ENCODE measurements at regions not wholly inside any gene's neighbourhood (a gene's known extent, or its start where the extent isn't known, plus 50 kb on each side); places are given as distances from the start of the nearest gene placed in this dataset.

DNA sequence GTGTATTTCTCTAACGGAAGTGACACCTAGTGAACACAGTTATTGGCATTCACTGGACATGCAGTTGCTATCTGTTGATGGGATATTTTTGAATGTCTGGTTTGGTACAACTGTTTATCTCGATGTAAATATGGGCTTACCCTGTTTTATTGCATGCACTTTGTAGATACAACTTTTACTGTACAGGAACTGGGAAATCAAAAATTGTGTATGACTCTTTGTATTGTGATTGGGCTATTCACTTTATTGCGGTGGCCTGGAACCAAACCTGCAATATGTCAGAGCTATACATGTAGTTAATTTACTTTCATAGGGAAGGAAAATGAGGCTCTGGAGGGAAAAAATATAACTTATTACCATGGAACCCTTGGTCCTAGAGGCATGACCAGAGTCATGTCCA is 380.7 kb upstream of the KIRREL3 start:
- Histone ChIP-seq H2AFZ (no peak overlapping the region), H4K20me1 (replicated peaks; ENCODE audit: insufficient read depth) (no peaks in the 10 kb centered on the region), H3K79me2 (replicated peaks; ENCODE audit: insufficient read depth) (no peaks in the 10 kb centered on the region), H3K27me3 (ENCODE audit: insufficient read depth) (no peaks in the 10 kb centered on the region), H3K4me1 (ENCODE audit: insufficient read depth) (no peaks in the 10 kb centered on the region), H3F3A (replicated peaks; ENCODE audit: low read depth) (no peaks in the 10 kb centered on the region), H3K9me2 (ENCODE audit: insufficient read depth) (peaks cover 7% of the 10 kb centered on the region; the same call in 1 of the 2 replicates), H3K4me3 (no peak overlapping the region), H3K4me2 (no peak overlapping the region), H3K27ac (ENCODE audit: low read depth) (no peak overlapping the region), H3K36me3 (ENCODE audit: insufficient read depth) (no peaks in the 10 kb centered on the region)
- Mint-ChIP-seq H3K9me3 (no peaks in the 10 kb centered on the region), H3K27ac (no peak overlapping the region), H3K27me3 (ENCODE audit: insufficient read depth, low read depth, poor library complexity) (no peaks in the 10 kb centered on the region), H3K4me3 (no peak overlapping the region), H3K4me1 (no peaks in the 10 kb centered on the region), H3K36me3 (ENCODE audit: low read depth) (no peaks in the 10 kb centered on the region)
- ATAC-seq (no peak), DNase-seq (ENCODE audit: low spot score) (no peak)
- no peak for TF ChIP-seq JUNB (IDR thresholded peaks at IDR 0.05; ENCODE audit: unreplicated experiment)
- no peak for TF ChIP-seq EZH2 (IDR thresholded peaks at IDR 0.05; ENCODE audit: low read depth, unreplicated experiment)
- no peak for TF ChIP-seq ZNF114 (CRISPR knock-in tag; IDR thresholded peaks at IDR 0.05)
- TF ChIP-seq POLR2AphosphoS5 (IDR thresholded peaks at IDR 0.05; ENCODE audit: low read depth), result no peak
- no peak for TF ChIP-seq ZNF331 (CRISPR knock-in tag; IDR thresholded peaks at IDR 0.05; ENCODE audit: low read depth)
- TF ChIP-seq, protein P1, sequence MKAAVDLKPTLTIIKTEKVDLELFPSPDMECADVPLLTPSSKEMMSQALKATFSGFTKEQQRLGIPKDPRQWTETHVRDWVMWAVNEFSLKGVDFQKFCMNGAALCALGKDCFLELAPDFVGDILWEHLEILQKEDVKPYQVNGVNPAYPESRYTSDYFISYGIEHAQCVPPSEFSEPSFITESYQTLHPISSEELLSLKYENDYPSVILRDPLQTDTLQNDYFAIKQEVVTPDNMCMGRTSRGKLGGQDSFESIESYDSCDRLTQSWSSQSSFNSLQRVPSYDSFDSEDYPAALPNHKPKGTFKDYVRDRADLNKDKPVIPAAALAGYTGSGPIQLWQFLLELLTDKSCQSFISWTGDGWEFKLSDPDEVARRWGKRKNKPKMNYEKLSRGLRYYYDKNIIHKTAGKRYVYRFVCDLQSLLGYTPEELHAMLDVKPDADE (IDR thresholded peaks at IDR 0.05), result no peak
- TF ChIP-seq, protein P2, sequence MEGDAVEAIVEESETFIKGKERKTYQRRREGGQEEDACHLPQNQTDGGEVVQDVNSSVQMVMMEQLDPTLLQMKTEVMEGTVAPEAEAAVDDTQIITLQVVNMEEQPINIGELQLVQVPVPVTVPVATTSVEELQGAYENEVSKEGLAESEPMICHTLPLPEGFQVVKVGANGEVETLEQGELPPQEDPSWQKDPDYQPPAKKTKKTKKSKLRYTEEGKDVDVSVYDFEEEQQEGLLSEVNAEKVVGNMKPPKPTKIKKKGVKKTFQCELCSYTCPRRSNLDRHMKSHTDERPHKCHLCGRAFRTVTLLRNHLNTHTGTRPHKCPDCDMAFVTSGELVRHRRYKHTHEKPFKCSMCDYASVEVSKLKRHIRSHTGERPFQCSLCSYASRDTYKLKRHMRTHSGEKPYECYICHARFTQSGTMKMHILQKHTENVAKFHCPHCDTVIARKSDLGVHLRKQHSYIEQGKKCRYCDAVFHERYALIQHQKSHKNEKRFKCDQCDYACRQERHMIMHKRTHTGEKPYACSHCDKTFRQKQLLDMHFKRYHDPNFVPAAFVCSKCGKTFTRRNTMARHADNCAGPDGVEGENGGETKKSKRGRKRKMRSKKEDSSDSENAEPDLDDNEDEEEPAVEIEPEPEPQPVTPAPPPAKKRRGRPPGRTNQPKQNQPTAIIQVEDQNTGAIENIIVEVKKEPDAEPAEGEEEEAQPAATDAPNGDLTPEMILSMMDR (conservative IDR thresholded peaks at IDR 0.05; ENCODE audit: low read depth in 2 of 2), result no peak
- TF ChIP-seq REST (IDR thresholded peaks at IDR 0.05; ENCODE audit: unreplicated experiment), result no peak
- TF ChIP-seq CREB1 (CRISPR knock-in tag; IDR thresholded peaks at IDR 0.05; ENCODE audit: low read depth), result no peak
- no peak for TF ChIP-seq NANOG (IDR thresholded peaks at IDR 0.05; ENCODE audit: borderline replicate concordance)
- TF ChIP-seq, protein P3, sequence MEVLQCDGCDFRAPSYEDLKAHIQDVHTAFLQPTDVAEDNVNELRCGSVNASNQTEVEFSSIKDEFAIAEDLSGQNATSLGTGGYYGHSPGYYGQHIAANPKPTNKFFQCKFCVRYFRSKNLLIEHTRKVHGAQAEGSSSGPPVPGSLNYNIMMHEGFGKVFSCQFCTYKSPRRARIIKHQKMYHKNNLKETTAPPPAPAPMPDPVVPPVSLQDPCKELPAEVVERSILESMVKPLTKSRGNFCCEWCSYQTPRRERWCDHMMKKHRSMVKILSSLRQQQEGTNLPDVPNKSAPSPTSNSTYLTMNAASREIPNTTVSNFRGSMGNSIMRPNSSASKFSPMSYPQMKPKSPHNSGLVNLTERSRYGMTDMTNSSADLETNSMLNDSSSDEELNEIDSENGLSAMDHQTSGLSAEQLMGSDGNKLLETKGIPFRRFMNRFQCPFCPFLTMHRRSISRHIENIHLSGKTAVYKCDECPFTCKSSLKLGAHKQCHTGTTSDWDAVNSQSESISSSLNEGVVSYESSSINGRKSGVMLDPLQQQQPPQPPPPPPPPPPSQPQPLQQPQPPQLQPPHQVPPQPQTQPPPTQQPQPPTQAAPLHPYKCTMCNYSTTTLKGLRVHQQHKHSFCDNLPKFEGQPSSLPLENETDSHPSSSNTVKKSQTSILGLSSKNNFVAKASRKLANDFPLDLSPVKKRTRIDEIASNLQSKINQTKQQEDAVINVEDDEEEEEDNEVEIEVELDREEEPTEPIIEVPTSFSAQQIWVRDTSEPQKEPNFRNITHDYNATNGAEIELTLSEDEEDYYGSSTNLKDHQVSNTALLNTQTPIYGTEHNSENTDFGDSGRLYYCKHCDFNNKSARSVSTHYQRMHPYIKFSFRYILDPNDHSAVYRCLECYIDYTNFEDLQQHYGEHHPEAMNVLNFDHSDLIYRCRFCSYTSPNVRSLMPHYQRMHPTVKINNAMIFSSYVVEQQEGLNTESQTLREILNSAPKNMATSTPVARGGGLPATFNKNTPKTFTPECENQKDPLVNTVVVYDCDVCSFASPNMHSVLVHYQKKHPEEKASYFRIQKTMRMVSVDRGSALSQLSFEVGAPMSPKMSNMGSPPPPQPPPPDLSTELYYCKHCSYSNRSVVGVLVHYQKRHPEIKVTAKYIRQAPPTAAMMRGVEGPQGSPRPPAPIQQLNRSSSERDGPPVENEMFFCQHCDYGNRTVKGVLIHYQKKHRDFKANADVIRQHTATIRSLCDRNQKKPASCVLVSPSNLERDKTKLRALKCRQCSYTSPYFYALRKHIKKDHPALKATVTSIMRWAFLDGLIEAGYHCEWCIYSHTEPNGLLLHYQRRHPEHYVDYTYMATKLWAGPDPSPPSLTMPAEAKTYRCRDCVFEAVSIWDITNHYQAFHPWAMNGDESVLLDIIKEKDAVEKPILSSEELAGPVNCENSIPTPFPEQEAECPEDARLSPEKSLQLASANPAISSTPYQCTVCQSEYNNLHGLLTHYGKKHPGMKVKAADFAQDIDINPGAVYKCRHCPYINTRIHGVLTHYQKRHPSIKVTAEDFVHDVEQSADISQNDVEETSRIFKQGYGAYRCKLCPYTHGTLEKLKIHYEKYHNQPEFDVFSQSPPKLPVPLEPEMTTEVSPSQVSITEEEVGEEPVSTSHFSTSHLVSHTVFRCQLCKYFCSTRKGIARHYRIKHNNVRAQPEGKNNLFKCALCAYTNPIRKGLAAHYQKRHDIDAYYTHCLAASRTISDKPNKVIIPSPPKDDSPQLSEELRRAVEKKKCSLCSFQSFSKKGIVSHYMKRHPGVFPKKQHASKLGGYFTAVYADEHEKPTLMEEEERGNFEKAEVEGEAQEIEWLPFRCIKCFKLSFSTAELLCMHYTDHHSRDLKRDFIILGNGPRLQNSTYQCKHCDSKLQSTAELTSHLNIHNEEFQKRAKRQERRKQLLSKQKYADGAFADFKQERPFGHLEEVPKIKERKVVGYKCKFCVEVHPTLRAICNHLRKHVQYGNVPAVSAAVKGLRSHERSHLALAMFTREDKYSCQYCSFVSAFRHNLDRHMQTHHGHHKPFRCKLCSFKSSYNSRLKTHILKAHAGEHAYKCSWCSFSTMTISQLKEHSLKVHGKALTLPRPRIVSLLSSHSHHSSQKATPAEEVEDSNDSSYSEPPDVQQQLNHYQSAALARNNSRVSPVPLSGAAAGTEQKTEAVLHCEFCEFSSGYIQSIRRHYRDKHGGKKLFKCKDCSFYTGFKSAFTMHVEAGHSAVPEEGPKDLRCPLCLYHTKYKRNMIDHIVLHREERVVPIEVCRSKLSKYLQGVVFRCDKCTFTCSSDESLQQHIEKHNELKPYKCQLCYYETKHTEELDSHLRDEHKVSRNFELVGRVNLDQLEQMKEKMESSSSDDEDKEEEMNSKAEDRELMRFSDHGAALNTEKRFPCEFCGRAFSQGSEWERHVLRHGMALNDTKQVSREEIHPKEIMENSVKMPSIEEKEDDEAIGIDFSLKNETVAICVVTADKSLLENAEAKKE (CRISPR knock-in tag; IDR thresholded peaks at IDR 0.05), result no peak
- TF ChIP-seq EZH2phosphoT487 (IDR thresholded peaks at IDR 0.05; ENCODE audit: unreplicated experiment), result no peak
- TF ChIP-seq STAT1 (IDR thresholded peaks at IDR 0.05; ENCODE audit: unreplicated experiment), result no peak

Data from GM23338 (cell line).